GM13976 (cell line): ENCODE measurements at regions not wholly inside any gene's neighbourhood (a gene's known extent, or its start where the extent isn't known, plus 50 kb on each side); places are given as distances from the start of the nearest gene placed in this dataset.

Source experiments
- DNase-seq: peaks from one replicate; pipeline ENCODE4 v3.0.0; 2012; ENCODE audit warnings: low spot score
- in situ Hi-C: fragments of 300-500 bp; cut with MboI; formaldehyde crosslinking; loops from one replicate; pipeline ENCODE4 v1.12.0; 2022; ENCODE audit warnings: low sequenced_read_pairs, mixed read lengths, inconsistent platforms; ENCODE audit not compliant: unreplicated experiment
- TF ChIP-seq, protein P1 (sequence below): IDR thresholded peaks from 2 replicates; pipeline ENCODE4 v1.5.1; 2012; ENCODE audit warnings: borderline replicate concordance, mild to moderate bottlenecking; ENCODE audit not compliant: insufficient read depth; ENCODE audit errors: extremely low read depth, missing control alignments, control extremely low read depth

DNA sequence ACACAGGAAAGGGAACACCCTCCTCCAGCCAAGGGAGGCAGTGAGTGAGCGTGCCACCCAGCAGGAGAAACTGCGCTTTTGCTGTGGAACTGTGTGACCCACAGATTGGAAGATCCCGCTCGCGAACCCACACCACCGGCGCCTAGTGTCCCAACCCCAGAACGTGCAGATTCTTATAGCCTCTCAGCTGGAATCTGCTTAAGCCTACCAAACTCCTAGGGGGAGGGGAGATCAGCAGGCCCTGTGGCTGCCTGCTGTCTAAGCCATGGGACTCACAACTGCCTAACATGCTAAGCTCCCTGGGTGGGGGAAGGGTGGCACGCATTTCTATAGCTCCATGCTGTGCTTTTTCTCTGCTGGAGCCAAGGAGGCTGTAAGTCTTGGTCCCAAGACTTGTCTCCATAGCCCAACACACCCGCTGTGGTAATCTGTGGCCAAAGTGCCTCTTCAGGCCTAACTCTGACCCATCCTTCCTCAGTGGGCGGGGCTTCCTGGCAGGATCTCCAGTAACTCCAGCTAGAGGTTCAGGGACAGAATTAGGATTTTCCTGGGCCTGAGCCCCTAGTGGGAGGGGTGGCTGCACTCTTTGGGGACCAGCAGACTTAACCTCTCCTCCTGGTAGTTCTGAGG, 485.0 kb downstream of the TAF11L14 start:
- in situ Hi-C loops = loop anchor here (25.0 kb wide), 1 partner anchor 907 kb away; the partner anchor contains the start of gene BASP1
- TF ChIP-seq, protein P1, sequence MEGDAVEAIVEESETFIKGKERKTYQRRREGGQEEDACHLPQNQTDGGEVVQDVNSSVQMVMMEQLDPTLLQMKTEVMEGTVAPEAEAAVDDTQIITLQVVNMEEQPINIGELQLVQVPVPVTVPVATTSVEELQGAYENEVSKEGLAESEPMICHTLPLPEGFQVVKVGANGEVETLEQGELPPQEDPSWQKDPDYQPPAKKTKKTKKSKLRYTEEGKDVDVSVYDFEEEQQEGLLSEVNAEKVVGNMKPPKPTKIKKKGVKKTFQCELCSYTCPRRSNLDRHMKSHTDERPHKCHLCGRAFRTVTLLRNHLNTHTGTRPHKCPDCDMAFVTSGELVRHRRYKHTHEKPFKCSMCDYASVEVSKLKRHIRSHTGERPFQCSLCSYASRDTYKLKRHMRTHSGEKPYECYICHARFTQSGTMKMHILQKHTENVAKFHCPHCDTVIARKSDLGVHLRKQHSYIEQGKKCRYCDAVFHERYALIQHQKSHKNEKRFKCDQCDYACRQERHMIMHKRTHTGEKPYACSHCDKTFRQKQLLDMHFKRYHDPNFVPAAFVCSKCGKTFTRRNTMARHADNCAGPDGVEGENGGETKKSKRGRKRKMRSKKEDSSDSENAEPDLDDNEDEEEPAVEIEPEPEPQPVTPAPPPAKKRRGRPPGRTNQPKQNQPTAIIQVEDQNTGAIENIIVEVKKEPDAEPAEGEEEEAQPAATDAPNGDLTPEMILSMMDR = no peak
- no peak for DNase-seq

DNA sequence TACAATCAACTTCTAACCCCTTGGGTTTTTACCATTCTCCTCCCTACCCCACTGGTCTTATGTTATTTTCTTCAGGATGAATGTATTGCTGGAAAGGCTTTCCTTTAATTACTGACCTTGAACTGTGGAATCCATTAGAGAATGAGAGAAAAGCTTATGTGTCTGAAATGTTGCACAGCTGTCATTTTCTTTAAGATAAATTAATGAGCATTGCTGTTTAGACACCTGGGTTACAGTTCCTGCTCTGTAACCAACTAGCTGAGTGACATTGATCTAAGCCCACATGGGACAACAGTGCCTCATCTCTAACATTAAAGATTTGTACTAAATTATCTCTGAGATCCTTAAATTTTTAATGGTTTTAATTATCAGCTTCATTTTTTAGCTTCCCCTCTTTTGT, 507.0 kb downstream of the TAF11L14 start:
- in situ Hi-C loops = no loop called here
- DNase-seq = no peak

DNA sequence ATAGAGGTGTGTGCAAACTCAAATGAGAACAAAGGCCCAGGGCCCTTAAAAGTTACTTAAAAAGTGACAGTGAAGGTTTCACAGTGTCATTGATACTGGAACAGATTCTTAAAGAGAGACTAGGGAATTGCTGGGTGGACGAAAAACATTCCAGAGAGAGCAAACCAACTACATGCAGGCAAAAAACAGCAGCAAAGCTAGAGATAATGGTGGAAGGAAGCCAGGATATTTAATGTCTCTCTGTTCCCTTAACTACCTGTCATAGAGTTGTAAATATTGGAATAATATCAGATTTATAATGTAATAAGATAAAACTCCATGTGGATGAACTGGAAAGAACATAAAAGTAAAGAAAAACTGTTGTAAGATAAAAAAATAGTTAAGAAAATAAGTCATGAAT, 508.6 kb downstream of the TAF11L14 start:
- in situ Hi-C loops = no loop called here
- TF ChIP-seq, protein P1 = no peak
- DNase-seq = no peak

More for the DNA sequence above, 507.0 kb downstream of the TAF11L14 start:
- TF ChIP-seq, protein P1 = no peak

DNA sequence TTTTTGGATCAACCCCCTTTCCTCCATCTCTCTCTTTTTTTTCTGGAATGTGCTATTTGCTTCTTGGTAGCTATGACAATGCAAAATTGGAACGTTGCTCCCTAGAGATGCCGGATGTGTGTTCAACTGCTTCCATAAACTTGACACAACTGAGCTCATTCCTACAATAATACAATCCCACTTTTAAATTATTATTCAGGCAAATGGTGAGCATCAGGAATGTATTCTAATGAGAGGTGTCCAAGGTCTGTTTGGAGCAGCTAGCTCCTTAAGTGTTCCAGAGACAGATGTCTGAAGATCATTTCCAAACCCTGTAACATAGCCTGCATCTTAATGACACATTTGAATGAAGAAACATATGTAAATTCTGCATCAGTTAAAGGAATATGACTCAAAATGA, 518.4 kb downstream of the TAF11L14 start:
- TF ChIP-seq, protein P1 = no peak
- DNase-seq = no peak
- in situ Hi-C loops = no loop called here

DNA sequence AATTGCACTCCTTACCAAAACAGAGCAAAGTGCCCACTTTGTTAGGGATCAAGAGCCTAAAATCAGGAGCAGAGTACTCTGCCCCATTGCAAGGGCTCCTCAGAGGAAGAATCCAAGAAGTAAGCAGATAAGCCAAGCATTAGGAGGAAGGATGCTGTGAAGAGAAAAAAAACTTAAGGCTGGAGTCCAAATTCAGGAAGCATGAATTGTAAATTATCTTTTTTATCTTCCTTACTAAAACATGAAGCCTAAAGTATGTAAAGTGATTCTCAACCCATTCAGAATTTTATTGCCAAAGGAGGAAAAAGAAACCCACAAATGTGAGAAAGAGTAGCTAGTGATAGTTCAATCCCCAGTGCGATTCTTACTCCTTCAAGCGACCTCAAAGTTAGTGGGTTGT, 523.9 kb downstream of the TAF11L14 start:
- in situ Hi-C loops = no loop called here
- no peak for DNase-seq
- TF ChIP-seq, protein P1 = no peak

DNA sequence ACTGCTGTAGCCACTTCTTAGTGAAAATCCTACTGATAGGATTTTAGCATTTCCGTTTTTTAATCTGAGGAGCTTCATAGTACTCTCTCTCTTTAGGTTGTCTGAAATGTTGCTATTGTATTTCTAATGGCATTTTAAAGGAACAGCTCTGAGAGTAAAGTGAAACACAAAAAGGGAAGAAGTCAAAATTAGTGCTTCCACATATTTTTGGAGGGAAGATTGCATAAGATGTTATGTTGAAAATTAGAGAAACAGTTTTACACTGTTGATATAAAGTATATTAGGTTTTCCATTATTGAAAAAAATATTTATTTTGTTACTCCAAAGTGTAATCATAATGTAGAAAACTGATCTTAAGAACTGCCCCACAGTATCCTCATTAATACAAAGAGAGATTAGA, 525.1 kb downstream of the TAF11L14 start:
- TF ChIP-seq, protein P1 = no peak
- no peak for DNase-seq
- in situ Hi-C loops = no loop called here
